Heart left ventricle (tissue), 16 donors: ENCODE measurements at regions not wholly inside any gene's neighbourhood (a gene's known extent, or its start where the extent isn't known, plus 50 kb on each side); places are given as distances from the start of the nearest gene placed in this dataset.

Experiments used
- ATAC-seq, 4 donors: fragments of 200-7000 bp; cut with Tn5 transposase; one replicate each; pipeline ENCODE4 v1.9.1; 2020 to 2022; ENCODE audit warnings: moderate library complexity in 4 of 4, mild to moderate bottlenecking in 3 of 4, moderate number of reproducible peaks in 1 of 4
- DNase-seq, 5 donors: peaks; one replicate each; pipeline ENCODE4 v3.0.0-alpha.2; 2020
- H3K27ac ChIP-seq, 12 donors: fragments of 200-600 bp; sonication (generic) in 4 of 12; one replicate each; pipeline versions ENCODE4 v1.5.0 to v1.8.0; 2016 to 2022; ENCODE audit warnings: mild to moderate bottlenecking in 2 of 12
- H3K27me3 ChIP-seq, 9 donors: fragments of 200-600 bp; sonication (generic) in 2 of 9; one replicate each; pipeline versions ENCODE4 v1.5.1 to v1.8.0; 2016 to 2022; ENCODE audit warnings: mild to moderate bottlenecking in 3 of 9
- H3K36me3 ChIP-seq, 9 donors: fragments of 200-600 bp; sonication (generic) in 2 of 9; one replicate each; pipeline versions ENCODE4 v1.5.0 to v1.8.0; 2018 to 2022; ENCODE audit warnings: mild to moderate bottlenecking in 2 of 9
- H3K4me1 ChIP-seq, 12 donors: fragments of 200-600 bp; sonication (generic) in 4 of 12; one replicate each; pipeline versions ENCODE4 v1.5.0 to v1.8.0; 2016 to 2022; ENCODE audit warnings: mild to moderate bottlenecking in 3 of 12
- H3K4me3 ChIP-seq, 12 donors: fragments of 200-600 bp; sonication (generic) in 4 of 12; one replicate each; pipeline versions ENCODE4 v1.5.0 to v1.8.0; 2017 to 2022; ENCODE audit warnings: mild to moderate bottlenecking in 9 of 12, moderate library complexity in 4 of 12
- H3K9me3 ChIP-seq, 12 donors: fragments of 200-600 bp; sonication (generic) in 4 of 12; one replicate each; pipeline versions ENCODE4 v1.5.0 to v1.8.0; 2016 to 2022; ENCODE audit warnings: mild to moderate bottlenecking in 1 of 12
- CTCF ChIP-seq, 12 donors: fragments of 200-600 bp; sonication (generic) in 4 of 12; IDR thresholded peaks; one replicate each; pipeline versions ENCODE4 v1.5.0 to v1.8.0; 2018 to 2022; ENCODE audit warnings: antibody characterized with exemption in 12 of 12, mild to moderate bottlenecking in 5 of 12
- POLR2A ChIP-seq, 2 donors: fragments of 450-650 bp; IDR thresholded peaks; one replicate each; pipeline ENCODE4 v1.6.1; 2017; ENCODE audit warnings: antibody characterized with exemption in 2 of 2, mild to moderate bottlenecking in 2 of 2, moderate library complexity in 2 of 2
- WGBS, 4 donors: extraction: QIAGEN DNeasy Blood & Tissue Kit in 2 of 4; methylation state at CpG; one replicate each; pipeline versions ENCODE4 v1.1.5 to v1.1.7; 2013 to 2018; 5-methylcytosine and 5-hydroxymethylcytosine counted together
- intact Hi-C, 10 donors: fragments of 100-400 bp; cut with DNase I; formaldehyde crosslinking; loops; one replicate each; pipeline versions ENCODE4 v1.11.1 to v1.14.2; 2022
- donor health status: ischemic (EF 13 %, LVEDD 7.1; RV severe dilation, severe dysfunction).
- donor health status: healthy with polysubstance abuse.
- donor health status: DM: no; HTN: yes; CAD: no.
- donor health status: DM: no; HTN: no; CAD: no.
- donor health status: ischemic (EF 25% LVEDD 6.9; RV normal size, moderate dysfunction).
- donor health status: ischemic (EF 25% LVEDD 5.7; RV mildly dilated, moderate dysfunction).
- donor health status: healthy.
- donor health status: DM: yes; HTN: yes; CAD: no.
- donor health status: ischemic (EF 35%, LVEDD 5.7; RV mildly dilated, moderate dysfunction).
- donor health status: nonischemic (EF 11% LVEDD 7.7; RV severe dilation, severe dysfunction).
- donor health status: DM: yes; HTN: yes; CAD: no.
- donor health status: PGD.
- donor health status: ischemic (EF 29% LVEDD 5.4; RV normal size, mild dysfunction).
- donor health status: nonischemic (EF 23%, LVEDD 6.1; RV moderate dilation, normal function).

- H3K4me1 ChIP-seq: no peaks in the 10 kb centered on the region
- H3K4me3 ChIP-seq: no peak overlapping the region
- WGBS, 4 donors: 83 to 89% (median 87%) methylated on average over 15 of the region's 15 CpGs
- no peaks in the 10 kb centered on the region for H3K36me3 ChIP-seq
- intact Hi-C loops: no loop called here
- ATAC-seq: no peak
- no peak overlapping the region for H3K27ac ChIP-seq
- TF ChIP-seq POLR2A (IDR thresholded peaks at IDR 0.05) (no peak), CTCF (IDR thresholded peaks at IDR 0.05) (no peak)
- no peak for DNase-seq
- H3K27me3 ChIP-seq: no peaks in the 10 kb centered on the region
- H3K9me3 ChIP-seq: no peaks in the 10 kb centered on the region
Observed at GRCh38 chr14:98417001-98417400, 855.0 kb downstream of the BCL11B start.

GRCh38 chr14:98428483-98428994 is 843.5 kb downstream of the BCL11B start:
- H3K4me1 ChIP-seq: no peaks in the 10 kb centered on the region
- H3K9me3 ChIP-seq: no peaks in the 10 kb centered on the region
- DNase-seq (no peak), ATAC-seq (no peak)
- intact Hi-C loops: no loop called here
- no peaks in the 10 kb centered on the region for H3K36me3 ChIP-seq
- H3K27ac ChIP-seq: no peak overlapping the region
- H3K4me3 ChIP-seq: no peak overlapping the region
- no peaks in the 10 kb centered on the region for H3K27me3 ChIP-seq
- no peak for TF ChIP-seq CTCF (IDR thresholded peaks at IDR 0.05)
- no peak for TF ChIP-seq POLR2A (IDR thresholded peaks at IDR 0.05)
- 60 to 83% (median 77%) methylated on average over 2 of the region's 2 CpGs for WGBS, 4 donors

- H3K36me3 ChIP-seq: no peaks in the 10 kb centered on the region
- intact Hi-C loops: no loop called here
- DNase-seq: no peak
- H3K9me3 ChIP-seq: peaks cover 0 to 12% (median 0%) of the 10 kb centered on the region in 12 donors
- 64 to 73% (median 66%) methylated on average over 4 of the region's 4 CpGs for WGBS, 4 donors
- no peaks in the 10 kb centered on the region for H3K27me3 ChIP-seq
- no peak for ATAC-seq
- no peak for TF ChIP-seq POLR2A (IDR thresholded peaks at IDR 0.05)
- no peak for TF ChIP-seq CTCF (IDR thresholded peaks at IDR 0.05)
- H3K27ac ChIP-seq: no peak overlapping the region
- no peaks in the 10 kb centered on the region for H3K4me1 ChIP-seq
- no peak overlapping the region for H3K4me3 ChIP-seq
Observed at GRCh38 chr14:98433436-98433835, 838.6 kb downstream of the BCL11B start.

- Histone ChIP-seq H3K4me1 (no peaks in the 10 kb centered on the region), H3K27me3 (no peaks in the 10 kb centered on the region), H3K9me3 (peaks cover 0 to 12% (median 0%) of the 10 kb centered on the region in 12 donors), H3K4me3 (no peak overlapping the region), H3K36me3 (no peaks in the 10 kb centered on the region), H3K27ac (no peak overlapping the region)
- TF ChIP-seq CTCF (IDR thresholded peaks at IDR 0.05): no peak
- ATAC-seq: no peak
- no peak for DNase-seq
- 67 to 84% (median 83%) methylated on average over 2 of the region's 2 CpGs for WGBS, 4 donors
- intact Hi-C loops: no loop called here
Observed at GRCh38 chr14:98437113-98437512, 834.9 kb downstream of the BCL11B start.
